ENCODE measurements at regions not wholly inside any gene's neighbourhood (a gene's known extent, or its start where the extent isn't known, plus 50 kb on each side); places are given as distances from the start of the nearest gene placed in this dataset.

- TF ChIP-seq CTCF (IDR thresholded peaks at IDR 0.05), result no peak
- no peak for TF ChIP-seq POLR2AphosphoS5 (IDR thresholded peaks at IDR 0.05)
Observed at GRCh38 chr18:10046178-10046807, 132.5 kb downstream of the VAPA start.
